ENCODE measurements at regions not wholly inside any gene's neighbourhood (a gene's known extent, or its start where the extent isn't known, plus 50 kb on each side); places are given as distances from the start of the nearest gene placed in this dataset.
"Not testable (repeated sequence)": the region's sequence is repeated elsewhere in the genome, so short reads cannot be mapped to it uniquely, and the experiment has no call there.

DNA sequence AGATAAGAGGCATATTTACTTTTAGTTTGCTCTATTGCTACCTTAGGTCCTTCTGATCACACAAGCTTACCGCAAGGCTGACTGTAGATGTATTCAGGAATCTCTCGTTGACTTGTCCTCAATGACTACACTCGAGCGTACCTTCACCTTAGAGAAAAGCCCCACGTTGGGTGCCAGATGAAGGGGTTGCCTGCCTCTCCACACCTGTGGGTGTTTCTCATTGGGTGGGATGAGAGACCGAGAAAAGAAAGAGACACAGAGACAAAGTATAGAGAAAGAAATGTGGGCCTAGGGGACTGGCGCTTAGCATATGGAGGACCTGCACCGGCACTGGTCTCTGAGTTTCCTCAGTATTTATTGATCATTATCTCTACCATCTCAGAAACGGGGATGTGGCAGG lies 51.8 kb downstream of the ASCL4 start:
- DNase-seq, result no peak

DNA sequence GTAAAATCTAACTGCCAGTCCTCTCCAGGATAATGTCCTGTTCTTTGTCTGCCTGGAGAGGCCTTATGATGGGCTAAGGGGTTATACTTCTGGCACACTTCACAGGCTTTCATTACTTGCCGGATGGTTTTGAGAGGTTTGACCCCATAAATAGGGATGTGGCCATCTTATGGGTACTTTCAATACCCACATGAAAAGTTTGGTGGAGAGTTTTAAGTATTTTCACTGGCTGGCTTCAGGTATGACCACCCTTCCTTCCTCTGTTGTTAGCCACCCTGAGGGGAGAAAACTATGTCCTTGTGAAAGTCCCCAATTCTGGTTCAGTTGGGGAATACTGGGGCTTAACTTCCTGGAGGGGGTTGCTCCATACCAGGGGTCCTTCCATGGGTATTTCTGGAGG lies 54.8 kb downstream of the ASCL4 start:
- no peak for DNase-seq

DNA sequence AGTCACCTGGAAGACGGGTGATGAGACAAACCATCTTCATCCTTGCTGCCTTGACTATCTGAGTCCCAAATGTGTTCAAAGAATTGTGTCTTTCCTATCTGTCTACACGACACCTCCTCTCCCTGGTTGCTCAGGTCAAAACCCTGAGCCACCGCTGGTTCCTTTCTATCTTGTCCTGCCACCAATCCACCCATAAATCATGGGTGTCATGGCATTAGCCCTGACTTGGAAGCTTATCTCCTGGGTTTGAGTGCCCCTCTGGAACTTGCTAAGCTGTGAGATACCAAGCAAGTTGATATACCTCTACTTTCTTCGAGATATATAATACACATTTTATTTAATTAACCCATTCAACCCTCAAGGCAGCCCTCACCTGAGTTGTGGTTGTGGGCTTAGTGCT lies 57.9 kb downstream of the ASCL4 start:
- DNase-seq, result no peak

DNA sequence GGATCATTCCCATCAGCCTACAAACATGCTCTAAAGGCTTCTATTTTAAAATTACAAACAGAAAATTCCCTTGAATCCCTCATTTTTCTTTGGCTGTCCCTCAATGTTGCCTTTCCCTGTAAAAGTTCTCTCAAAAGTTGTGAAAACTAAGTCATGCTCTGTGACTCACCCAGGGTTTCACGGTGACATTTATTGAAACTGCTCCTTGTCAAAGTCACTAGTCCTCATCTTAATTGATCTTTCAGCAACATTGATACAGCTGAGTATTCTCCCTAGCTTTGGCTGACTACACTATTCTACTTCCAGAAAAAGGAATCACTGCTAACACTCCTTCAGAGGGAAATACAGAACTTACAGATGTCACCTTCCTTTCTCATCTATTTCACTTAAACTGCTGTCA lies 65.7 kb downstream of the ASCL4 start:
- no peak for DNase-seq

DNA sequence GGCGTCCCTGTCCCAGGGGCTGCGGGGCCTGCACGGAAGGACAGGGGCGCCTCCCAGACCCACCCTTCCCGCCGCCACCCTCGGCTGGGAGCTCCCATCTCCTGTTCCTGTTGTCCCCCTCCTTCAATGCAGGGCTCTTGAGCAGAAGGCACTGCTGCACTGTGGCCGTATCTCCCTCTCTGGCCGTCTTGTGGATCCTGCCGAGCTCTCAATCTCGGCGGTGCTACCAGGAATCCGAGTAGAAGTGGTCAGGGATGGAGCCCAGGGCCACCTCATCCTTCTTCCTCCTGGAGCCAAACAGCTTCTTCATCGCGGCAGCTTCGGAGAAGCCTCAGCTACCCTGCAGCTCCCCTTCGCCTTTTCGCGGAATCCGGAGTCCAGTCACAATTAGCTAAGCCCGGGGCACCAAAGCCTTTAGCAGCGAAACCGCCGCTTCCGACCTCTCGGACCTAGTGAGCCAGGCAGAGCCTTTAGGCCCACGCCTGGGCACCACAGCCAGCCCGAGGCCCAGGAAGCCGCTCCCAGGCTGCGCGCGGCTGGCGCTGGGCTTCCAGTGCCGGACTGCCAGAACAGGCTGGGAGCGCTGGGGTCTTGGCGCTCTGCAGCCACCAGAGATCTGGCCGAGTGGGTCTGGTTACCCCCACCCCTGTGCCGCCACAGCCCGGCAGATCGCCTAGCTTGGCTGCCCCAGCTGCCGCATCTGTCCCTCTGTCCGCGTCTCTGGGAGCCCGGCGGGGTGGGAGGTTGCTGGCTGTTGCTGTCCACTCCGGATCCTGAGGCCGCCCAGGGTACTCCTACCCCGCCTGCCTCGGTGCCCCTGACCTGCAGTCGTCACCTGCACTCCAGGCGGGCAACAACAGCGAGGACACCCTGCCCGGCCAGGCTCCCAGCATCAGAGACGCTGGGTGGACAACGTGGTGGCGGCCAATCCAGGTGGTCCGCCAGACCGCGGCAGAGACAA lies 69.1 kb downstream of the ASCL4 start:
- DNase-seq, result no peak

DNA sequence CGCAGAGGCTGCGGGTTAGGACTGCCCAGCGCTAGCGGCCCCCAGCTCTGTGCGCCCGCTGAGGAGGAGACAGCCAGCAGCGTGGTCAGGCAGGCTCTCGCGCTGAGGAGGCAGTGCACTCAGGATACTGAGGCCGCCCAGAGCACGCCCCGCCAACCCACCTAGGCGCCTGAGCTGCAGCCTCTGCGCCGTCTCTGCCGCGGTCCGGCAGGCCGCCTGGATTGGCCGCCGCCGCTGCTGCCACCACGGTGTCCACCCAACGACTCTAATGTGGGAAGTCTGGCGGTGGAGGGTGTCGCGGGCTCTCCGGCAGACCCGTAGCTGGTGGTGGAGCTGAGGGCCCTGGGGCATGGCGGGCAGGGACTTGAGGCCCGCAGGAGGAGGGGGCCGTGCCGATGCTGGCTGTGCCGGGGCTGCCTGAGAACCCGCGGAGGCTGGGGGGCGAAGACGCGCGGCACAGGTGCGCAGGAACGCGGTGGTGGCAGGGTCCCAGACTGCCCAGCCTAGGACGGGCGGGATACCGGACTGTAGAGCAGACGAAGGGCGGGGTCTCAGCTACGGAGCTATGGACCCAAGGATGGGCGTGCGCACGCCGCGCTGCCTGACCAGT lies 69.9 kb downstream of the ASCL4 start:
- DNase-seq, result no peak

DNA sequence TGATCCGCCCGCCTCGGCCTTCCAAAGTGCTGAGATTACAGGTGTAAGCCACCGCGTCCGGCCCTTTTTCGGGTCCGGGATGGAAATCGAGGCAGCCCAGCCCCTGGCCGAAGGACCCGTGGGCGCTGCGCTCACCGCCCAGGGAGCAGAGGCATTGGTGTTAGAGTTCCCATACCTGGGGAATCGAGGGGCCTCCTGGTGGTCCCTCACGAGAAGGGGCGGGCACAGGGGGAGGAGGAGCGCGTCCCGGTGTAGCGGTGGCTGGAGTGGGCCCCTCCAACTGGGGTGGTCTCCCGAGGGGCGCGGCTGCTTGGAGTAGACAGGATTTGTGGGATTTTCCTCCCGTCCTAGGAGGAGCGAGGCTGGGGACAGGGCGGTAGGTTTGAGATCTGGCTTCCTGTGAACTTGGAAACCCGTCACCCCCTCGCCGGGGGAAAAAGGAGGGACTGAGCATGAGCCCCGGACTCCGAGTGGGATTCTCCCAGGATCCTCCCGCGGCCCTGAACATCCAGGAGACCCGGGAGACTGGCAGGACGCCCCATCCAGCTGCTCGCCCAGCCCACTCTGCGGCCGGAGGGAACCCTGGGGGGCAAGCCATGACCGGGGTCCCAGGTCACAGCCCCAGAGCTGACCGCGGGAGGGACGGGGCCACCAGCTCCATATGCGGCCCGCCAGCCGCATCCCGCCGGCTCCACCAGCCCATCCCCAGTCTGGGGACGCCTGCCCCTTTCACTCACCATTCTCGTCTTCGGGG lies 70.9 kb downstream of the ASCL4 start:
- no peak for DNase-seq

DNA sequence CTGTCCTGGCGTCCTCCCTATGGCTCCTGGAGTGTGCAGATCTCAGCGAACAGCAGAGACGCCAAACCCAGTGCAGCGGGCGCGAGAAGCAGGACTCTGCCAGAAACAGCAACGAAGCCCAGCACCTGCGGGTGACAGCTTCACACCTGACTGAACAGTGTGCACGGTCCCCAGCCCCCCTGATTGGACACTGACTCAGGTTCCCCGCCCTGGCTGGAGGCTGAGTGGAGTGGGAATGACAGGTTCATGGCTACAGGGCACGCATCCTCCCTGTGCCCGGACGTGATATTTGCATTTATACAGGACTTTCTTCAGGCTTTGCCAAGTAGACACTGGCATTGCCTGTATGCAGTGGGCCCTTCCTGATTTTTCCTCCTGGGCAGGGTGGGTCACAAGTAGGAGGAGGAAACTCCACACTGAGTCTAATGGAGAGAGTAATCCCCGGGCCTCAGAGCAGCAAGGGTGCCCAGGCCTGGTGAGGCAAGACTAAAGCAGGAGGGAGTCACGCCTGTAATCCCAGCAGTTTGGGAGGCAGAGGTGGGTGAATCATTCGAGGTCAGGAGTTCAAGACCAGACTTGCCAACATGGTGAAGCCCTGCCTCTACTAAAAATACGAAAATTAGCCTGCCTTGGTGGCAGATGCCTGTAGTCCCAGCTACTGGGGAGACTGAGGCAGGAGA lies 71.6 kb downstream of the ASCL4 start:
- DNase-seq, result no peak

DNA sequence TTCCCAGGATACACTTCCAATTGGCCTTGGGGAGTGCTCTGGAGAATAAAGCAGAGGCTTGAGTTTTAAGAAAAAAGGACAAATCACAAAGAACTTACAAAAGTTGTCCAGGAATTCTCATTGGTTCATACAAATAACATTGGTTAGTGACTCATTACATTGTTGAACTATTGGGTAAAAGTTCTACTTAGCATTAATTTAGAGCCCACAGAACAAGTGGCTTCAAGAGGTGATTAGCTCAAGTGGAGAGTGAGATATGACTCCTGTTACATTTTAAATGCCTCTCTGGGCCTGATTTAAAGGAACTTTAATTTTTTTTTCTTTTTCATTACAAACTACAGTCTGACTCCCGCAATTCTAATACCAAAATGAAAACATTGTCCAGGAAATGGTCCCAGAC lies 72.9 kb downstream of the ASCL4 start:
- no peak for DNase-seq

DNA sequence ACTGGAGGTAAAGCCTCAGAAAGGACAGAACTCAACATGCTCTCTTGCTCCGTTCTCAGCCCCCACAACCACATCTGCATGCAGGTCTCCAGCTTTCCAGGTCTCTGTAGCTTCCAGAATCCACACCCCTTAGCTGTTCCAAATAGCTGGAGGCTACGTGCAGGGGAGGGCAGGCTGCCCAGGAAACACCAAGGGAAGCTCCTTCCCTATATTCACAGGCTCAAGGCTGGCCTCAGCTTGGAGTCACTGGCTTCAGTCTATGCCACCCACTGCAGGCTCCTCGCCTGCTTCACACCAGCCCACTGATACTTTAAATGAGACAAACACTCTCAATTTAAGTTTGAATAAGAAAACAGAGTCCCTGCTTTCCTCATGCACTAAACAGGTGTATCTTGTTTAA lies 73.3 kb downstream of the ASCL4 start:
- no peak for DNase-seq

DNA sequence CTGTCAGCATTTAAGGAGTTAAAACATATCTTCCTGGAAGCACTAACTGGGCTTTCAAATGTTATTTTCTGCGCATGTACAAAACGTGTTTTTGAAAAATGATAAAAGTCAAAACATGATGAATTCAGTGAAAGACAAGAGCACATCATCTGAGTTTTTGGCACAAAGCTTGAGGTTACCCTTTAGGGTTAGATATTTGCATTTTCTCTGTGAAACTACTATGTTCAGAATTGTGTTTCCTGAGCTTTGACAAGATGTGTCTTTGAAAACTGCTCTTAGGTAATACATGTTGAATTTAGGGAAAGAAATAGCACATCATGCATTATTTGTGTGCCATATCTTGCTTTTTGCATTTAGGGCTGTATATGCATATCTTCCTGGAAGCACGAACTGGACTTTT lies 79.0 kb downstream of the ASCL4 start:
- no peak for DNase-seq

DNA sequence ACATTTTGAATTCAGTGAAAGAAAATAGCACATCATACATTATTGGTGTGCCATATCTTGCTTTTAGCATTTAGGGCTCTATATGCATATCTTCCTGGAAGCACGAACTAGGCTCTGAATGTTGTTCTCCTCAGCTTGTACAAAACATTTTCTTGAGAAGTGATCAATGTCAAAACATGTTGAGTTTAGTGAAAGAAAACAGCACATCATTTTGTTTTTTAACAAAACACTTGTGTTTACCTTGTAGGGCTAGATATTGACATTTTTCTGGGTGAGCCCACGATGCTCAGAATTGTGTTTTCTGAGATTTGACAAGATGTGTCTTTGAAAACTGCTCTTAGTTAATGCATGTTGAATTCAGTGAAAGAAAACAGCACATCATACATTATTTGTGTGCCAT lies 81.0 kb downstream of the ASCL4 start:
- DNase-seq, result no peak

DNA sequence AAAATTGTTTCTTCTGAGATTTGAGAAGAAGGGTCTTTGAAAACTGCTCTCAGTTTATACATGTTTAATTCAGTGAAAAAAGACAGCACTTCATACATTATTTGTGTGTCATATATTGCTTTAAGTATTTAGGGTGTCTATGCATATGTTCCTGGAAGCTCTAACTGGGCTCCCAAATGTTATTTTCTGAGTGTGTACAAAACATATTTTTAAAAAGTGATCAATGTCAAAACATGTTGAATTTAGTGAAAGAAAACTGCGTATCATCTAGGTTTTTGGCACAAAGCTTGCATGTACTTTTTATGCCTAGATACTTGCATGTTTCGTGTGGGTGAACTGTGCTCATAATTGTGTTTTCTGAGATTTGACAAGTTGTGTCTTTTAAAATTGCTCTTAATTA lies 81.6 kb downstream of the ASCL4 start:
- DNase-seq, result no peak

DNA sequence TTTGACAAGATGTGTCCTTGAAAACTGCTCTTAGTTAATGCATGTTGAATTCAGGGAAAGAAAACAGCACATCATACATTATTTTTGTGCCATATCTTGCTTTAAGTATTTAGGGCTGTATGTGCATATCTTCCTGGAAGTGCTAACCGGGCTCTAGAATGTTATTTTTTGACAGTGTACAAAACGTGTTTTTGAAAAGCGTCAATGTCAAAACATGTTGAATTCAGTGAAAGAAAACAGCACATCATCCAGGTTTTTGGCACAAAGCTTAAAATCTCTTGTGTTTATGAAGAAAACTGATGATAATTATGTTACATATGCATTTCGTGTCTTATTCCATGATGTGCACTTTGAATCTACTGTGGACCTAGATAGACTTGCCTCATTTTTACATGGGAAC lies 82.7 kb downstream of the ASCL4 start:
- no peak for DNase-seq

DNA sequence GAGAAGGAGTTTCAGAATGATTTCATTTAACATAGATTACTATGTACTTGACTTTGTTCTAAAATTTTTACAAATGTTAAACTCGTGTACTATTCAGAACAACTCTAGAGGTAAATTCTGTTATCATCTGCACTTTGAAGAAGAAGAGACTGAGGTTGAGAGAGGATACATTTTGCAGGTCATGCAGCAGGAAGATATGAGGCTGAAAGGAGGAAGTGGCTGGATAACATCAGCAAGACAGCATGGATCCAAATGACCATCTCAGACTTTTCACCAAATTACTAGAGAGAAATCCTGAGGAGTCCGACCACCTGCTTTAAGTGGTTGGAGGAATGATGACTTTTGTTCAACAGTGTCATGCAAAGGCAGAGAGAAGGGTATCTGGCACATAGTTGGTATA lies 84.9 kb downstream of the ASCL4 start:
- DNase-seq, result no peak

DNA sequence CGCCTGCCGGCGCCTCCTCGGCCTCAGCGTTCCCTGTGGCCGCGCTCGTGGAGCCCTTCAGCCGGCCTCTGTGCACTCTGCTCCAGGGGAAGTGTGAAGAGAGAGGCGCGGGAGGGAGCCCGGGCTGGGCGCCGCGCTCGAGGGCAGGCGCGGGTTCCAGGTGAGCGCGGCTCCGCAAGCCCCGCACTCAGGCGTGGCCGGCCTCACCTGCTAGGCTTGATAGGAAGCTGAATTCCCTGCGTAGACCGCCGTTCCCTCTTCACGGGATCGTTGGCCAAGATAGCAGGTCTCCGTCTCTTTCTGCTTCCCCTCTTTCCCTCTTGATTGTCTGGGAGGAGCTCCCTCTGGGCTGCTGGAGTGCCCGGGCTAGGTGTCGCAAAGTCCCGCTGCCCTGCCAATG lies 89.7 kb downstream of the ASCL4 start:
- no peak for DNase-seq

DNA sequence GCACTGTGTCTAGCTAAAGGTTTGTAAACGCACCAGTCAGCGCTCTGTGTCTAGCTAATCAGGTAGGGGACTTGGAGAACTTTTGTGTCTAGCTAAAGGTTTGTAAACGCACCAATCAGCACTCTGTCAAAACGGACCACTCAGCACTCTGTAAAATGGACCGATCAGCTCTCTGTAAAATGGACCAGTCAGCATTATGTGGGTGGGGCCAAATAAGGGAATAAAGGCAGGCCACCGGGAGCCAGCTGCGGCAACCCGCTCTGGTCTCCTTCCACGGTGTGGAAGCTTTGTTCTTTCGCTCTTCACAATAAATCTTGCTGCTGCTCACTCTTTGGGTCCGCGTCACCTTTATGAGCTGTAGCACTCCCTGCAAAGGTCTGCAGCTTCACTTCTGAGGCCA lies 90.2 kb downstream of the ASCL4 start:
- DNase-seq, result not testable (repeated sequence)

DNA sequence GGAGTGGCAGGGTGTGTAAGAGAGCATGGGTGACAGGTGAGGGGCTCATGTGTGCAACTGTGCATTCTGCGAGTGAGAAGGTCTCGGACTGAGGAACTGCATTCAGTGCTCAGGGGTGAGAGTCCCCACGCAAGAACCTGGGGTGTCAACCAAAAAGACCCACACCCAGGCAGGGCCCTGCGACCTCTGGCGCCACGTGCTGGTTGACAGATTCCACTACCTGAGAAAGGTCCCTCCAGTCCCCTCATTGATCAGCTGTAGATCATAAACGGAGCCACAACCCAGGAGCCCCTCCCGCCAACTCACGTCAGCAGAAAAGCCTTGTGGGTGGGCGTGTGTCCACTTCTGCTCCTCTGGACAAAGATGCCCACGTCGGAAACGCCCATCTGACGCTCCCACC lies 98.7 kb downstream of the ASCL4 start:
- DNase-seq, result no peak

DNA sequence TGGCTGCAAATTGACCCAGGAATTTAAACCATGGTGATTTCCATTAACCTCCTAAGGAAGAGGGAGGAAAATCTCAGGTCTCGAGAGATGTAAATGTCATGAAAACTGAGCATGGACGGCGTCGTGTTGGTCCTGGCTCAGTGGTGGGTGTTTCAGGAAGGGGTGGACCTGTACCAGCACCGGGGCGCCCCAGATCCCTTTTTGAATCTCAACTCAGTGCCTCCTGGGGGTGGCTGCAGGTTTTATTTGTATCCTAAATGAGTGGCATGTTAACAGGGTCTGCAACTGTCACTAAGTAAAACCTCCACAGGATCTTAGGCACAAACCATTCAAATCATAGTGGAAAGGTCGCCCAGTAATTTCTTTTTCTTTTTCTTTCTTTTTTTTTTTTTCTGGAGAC lies 101.3 kb downstream of the ASCL4 start:
- no peak for DNase-seq

DNA sequence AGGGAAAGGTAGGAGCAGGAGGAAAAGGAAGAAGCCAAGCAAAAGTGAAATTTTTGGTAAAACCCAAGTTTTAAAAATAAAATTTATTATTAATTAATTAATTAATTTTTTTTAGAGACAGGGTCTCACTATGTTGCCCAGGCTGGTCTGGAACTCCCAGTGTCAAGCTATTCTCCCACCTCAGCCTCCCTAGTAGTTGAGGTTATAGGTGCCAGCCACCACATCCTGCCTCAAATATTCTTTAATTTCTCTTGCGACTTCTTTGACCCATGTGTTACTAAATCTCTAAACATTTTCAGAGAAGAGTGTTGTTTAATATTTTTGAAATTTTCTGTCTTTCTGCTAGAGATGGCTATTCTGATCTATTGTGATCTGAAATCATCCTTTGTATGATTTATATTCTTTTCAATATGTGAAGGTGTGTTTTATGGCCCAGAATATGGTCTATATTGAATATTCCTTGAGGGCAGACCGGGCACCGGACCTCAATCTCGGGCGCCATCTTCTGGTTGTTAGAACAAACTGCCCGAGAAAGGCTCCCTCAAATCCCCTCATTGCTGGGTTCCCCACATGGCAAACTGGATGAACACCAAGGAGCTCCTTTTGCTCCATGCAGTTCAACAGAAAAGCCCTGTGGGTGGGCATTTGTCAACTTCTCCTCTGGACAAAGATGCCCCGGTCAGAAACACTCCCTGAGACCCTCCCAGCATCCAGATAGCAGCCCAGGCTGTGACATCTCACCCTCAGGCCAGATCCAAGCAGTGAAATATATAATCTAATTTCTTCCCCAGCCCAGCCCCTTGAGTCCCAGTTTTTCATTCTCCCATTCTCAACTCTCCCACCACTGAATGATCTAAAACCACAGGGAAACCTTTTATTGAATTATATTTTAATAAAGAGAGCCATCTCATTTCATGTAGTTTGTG lies 110.5 kb downstream of the ASCL4 start:
- peak; percentile 45 to 47 for DNase-seq

DNA sequence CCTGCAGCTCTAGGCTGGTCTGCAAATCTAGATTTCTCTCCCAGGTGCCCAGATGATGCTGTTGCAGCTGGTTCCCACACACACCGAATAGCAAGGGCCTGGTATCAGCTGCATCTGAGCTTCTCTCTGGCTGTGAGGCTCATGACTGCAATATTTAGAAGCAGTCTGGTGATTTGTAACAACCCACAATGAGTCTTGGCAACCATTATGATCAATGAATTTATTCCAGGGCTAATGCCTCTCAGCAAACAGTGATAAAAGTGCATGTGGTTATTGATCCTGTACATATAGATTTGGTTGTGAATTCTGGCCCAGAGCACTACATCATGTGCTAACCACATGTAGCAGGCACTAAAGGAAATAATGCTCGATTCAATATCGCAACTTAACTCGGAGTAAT lies 114.3 kb downstream of the ASCL4 start:
- no peak for DNase-seq

DNA sequence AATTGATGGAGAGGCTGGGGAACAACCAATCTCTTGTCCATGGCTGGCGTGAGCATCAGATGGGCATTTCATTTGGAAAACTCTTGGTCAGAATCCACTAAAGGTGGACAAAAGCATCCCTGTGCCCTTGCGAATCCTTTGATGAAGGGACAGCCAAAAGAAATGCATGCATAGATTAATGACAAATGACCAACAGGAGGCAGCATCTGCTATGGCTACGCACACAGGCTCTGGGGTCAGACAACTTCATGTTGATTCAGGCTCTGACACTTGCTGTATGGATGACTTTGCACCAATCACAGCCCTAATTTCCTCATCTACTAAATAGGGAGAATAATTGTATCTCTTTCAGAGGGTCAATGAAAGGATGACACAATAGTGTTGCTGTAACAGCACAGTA lies 117.5 kb downstream of the ASCL4 start:
- DNase-seq, result no peak

Measured in CD4-positive, alpha-beta T cell treated with Interferon alpha-2 for 1 hour (primary cell).